ENCODE measurements at regions not wholly inside any gene's neighbourhood (a gene's known extent, or its start where the extent isn't known, plus 50 kb on each side); places are given as distances from the start of the nearest gene placed in this dataset.
"Not testable (repeated sequence)": the region's sequence is repeated elsewhere in the genome, so short reads cannot be mapped to it uniquely, and the experiment has no call there.

DNA sequence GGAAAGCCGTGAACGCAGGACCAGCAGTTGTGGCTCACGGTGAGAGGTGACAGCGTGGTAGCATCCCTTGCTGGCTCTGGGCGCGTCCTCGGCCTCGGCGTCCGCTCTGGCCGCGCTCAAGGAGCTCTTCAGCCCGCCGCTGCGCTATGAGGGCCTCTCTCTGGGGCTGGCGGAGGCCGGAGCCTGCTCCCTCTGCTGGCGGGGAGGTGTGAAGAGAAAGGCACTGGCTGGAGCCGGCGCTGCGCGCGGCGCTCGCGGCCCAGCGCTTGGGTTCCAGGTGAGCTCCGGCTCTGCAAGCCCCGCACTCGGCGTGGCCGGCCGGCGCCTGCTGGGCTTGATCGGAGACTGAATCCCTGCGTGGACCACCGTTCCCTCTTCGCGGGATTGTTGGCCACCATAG lies 705.6 kb downstream of the SEMA5A start:
- H3K27me3 ChIP-seq (replicated peaks; ENCODE audit: control insufficient read depth, insufficient read depth, low read length), result no peaks in the 10 kb centered on the region
- H3K36me3 ChIP-seq (ENCODE audit: control insufficient read depth, insufficient read depth, low read length), result no peaks in the 10 kb centered on the region
- TF ChIP-seq CTCF (IDR thresholded peaks at IDR 0.05; ENCODE audit: insufficient read depth, low read length, poor library complexity, severe bottlenecking), result no peak
- H3K4me3 ChIP-seq (replicated peaks; ENCODE audit: low read depth, low read length), result no peak overlapping the region
- no peak for DNase-seq (ENCODE audit: extremely low read depth, insufficient read length)

- H3K4me3 ChIP-seq (replicated peaks; ENCODE audit: low read depth, low read length); H3K27me3 ChIP-seq (replicated peaks; ENCODE audit: control insufficient read depth, insufficient read depth, low read length); H3K36me3 ChIP-seq (ENCODE audit: control insufficient read depth, insufficient read depth, low read length); DNase-seq (ENCODE audit: extremely low read depth, insufficient read length): not testable (repeated sequence)
Observed at GRCh38 chr5:8840746-8841145, 705.1 kb downstream of the SEMA5A start.

DNA sequence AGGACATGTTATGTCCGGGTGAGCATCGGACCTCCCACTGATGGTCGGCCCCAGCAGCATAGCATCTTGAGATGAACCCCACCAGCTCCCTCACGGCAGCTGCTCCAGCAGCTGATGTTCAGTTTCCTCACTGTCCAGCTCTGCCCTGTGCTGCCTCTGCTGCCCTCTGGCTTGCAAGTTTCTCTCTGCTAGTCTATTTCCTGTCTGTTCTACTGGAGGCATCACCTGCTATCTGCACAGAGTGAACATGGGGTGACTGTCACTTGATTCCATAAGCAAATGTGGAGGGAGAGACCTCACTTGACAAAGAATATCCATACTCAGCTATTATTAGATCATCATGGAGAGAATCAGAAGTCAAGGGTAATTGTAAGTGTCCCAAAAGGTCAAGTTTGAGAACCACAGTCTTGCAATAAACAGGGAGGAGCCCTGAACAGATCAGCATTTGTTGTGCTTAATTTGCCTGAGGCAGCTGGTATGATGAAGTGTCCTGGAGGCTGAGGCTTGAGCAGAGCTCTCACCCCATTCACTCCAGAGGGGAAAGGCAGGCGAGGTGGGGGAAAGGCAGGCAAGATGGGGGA lies 702.8 kb downstream of the SEMA5A start:
- no peak for TF ChIP-seq CTCF (IDR thresholded peaks at IDR 0.05; ENCODE audit: insufficient read depth, low read length, poor library complexity, severe bottlenecking)
- Histone ChIP-seq H3K27me3 (replicated peaks; ENCODE audit: control insufficient read depth, insufficient read depth, low read length) (no peaks in the 10 kb centered on the region), H3K4me3 (replicated peaks; ENCODE audit: low read depth, low read length) (no peak overlapping the region), H3K36me3 (ENCODE audit: control insufficient read depth, insufficient read depth, low read length) (no peaks in the 10 kb centered on the region)
- DNase-seq (ENCODE audit: extremely low read depth, insufficient read length), result no peak

DNA sequence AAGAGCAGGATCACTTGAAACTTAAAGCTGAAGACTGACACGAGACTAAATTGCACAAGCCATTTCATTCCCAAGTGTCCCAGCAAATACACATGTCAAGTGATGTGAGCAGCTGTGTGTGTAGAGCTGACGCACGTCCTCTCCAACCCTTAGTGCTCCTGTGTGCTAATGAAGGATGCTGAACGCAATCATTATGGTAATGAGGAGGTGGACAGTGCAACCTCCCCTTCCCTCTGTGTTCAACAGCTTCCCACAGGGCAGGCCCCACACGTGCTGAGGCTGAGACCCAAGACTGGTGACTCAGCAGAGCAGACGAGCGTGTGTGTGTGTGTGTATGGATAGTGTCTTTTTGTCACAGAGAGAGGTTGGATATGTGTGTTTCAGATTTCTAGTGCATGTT lies 702.1 kb downstream of the SEMA5A start:
- TF ChIP-seq CTCF (IDR thresholded peaks at IDR 0.05; ENCODE audit: insufficient read depth, low read length, poor library complexity, severe bottlenecking), result no peak
- DNase-seq (ENCODE audit: extremely low read depth, insufficient read length), result no peak
- Histone ChIP-seq H3K27me3 (replicated peaks; ENCODE audit: control insufficient read depth, insufficient read depth, low read length) (no peaks in the 10 kb centered on the region), H3K4me3 (replicated peaks; ENCODE audit: low read depth, low read length) (no peak overlapping the region), H3K36me3 (ENCODE audit: control insufficient read depth, insufficient read depth, low read length) (no peaks in the 10 kb centered on the region)

DNA sequence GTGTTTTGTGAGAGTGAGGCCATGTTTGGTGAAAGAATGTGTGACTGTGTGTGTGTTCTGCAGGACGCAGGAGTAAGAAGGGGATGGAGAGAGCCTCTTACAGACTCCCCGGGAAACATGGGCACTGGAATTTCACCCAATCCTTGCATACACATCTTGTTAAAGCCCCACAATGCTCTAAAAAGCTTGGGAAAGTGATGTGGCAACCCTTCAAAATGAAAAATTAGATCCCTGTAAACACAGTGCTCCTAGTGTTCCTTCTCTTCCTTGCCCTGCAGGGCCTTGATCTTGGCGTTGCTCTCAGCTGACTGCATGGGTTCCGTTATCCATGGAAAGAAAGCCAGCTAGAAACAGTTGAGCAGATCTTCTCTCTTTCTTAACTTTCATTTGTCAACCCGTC lies 701.7 kb downstream of the SEMA5A start:
- no peak for DNase-seq (ENCODE audit: extremely low read depth, insufficient read length)
- TF ChIP-seq CTCF (IDR thresholded peaks at IDR 0.05; ENCODE audit: insufficient read depth, low read length, poor library complexity, severe bottlenecking), result no peak
- Histone ChIP-seq H3K36me3 (ENCODE audit: control insufficient read depth, insufficient read depth, low read length) (no peaks in the 10 kb centered on the region), H3K4me3 (replicated peaks; ENCODE audit: low read depth, low read length) (no peak overlapping the region), H3K27me3 (replicated peaks; ENCODE audit: control insufficient read depth, insufficient read depth, low read length) (no peaks in the 10 kb centered on the region)

DNA sequence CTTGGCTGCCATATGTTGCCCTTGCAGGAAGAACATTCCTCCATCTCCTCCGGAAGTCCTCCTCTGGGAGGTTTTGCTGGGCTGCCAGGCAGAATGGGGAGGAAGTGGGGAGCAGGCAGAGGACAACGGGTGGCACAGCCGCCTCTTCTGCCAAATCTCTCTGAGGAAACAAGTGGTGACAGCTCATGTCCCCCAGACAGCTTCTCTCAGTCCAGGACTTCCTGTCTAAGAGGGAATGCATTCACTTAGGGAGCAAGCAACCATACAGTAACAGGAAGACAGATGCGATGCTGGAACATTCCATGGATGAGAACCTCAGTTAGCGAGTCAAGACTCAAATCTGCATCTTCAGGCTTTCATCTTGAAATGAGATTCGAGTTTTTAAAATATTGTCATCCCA lies 701.0 kb downstream of the SEMA5A start:
- H3K36me3 ChIP-seq (ENCODE audit: control insufficient read depth, insufficient read depth, low read length), result no peaks in the 10 kb centered on the region
- no peak overlapping the region for H3K4me3 ChIP-seq (replicated peaks; ENCODE audit: low read depth, low read length)
- DNase-seq (ENCODE audit: extremely low read depth, insufficient read length), result no peak
- TF ChIP-seq CTCF (IDR thresholded peaks at IDR 0.05; ENCODE audit: insufficient read depth, low read length, poor library complexity, severe bottlenecking), result no peak
- H3K27me3 ChIP-seq (replicated peaks; ENCODE audit: control insufficient read depth, insufficient read depth, low read length), result no peaks in the 10 kb centered on the region

Data from GM06990 (cell line).